Muscle layer of colon (tissue), 2 donors: ENCODE measurements at regions not wholly inside any gene's neighbourhood (a gene's known extent, or its start where the extent isn't known, plus 50 kb on each side); places are given as distances from the start of the nearest gene placed in this dataset.
"Not testable (repeated sequence)": the region's sequence is repeated elsewhere in the genome, so short reads cannot be mapped to it uniquely, and the experiment has no call there.

Experiments used
- H3K27ac ChIP-seq: one replicate; pipeline ENCODE4 v1.7.0; 2013; ENCODE audit warnings: low read depth, mild to moderate bottlenecking, low read length, moderate library complexity
- H3K27me3 ChIP-seq, 2 donors: one replicate each; pipeline ENCODE4 v1.7.0; 2013; ENCODE audit warnings: low read length in 2 of 2, mild to moderate bottlenecking in 2 of 2; ENCODE audit not compliant: insufficient read depth in 2 of 2, control insufficient read depth in 1 of 2
- H3K36me3 ChIP-seq: one replicate; pipeline ENCODE4 v1.7.0; 2013; ENCODE audit warnings: mild to moderate bottlenecking, low read length; ENCODE audit not compliant: insufficient read depth
- H3K4me1 ChIP-seq: one replicate; pipeline ENCODE4 v1.7.0; 2013; ENCODE audit warnings: mild to moderate bottlenecking, low read length; ENCODE audit not compliant: insufficient read depth
- H3K4me3 ChIP-seq, 2 donors: one replicate each; pipeline ENCODE4 v1.7.0; 2013; ENCODE audit warnings: low read length in 2 of 2, low read depth in 1 of 2, mild to moderate bottlenecking in 1 of 2, moderate library complexity in 1 of 2
- H3K9ac ChIP-seq: one replicate; pipeline ENCODE4 v1.7.0; 2013; ENCODE audit warnings: low read length
- H3K9me3 ChIP-seq: one replicate; pipeline ENCODE4 v1.7.0; 2013; ENCODE audit warnings: mild to moderate bottlenecking, low read length
- donor health status: abdominal sarcoma.
- donor health status: Adenocarcinoma of cecum.

GRCh38 chr6:80988286-80988685, 764.2 kb downstream of the TENT5A start:
- Histone ChIP-seq H3K9ac (no peak overlapping the region), H3K4me3 (no peak overlapping the region), H3K4me1 (no peaks in the 10 kb centered on the region), H3K36me3 (no peaks in the 10 kb centered on the region), H3K9me3 (no peaks in the 10 kb centered on the region), H3K27me3 (no peaks in the 10 kb centered on the region), H3K27ac (no peak overlapping the region)

DNA sequence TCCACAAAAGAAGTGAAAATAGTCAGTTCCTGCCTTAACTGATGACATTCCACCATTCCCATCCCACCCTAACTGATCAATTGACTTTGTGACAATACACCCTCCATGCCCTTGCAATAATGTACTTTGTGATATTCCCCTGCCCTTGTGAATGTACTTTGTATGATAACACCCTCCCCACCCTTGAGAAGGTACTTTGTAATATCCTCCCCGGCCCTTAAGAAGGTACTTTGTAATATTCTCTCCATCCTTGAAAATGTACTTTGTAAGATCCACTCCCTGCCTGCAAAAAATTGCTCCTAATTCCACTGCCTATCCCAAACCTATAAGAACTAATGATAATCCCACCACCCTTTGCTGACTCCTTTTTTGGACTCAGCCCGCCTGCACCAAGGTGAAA, 771.3 kb downstream of the TENT5A start:
- H3K27ac ChIP-seq, H3K36me3 ChIP-seq, H3K4me3 ChIP-seq, H3K9me3 ChIP-seq, H3K27me3 ChIP-seq, H3K4me1 ChIP-seq, H3K9ac ChIP-seq: not testable (repeated sequence)

DNA sequence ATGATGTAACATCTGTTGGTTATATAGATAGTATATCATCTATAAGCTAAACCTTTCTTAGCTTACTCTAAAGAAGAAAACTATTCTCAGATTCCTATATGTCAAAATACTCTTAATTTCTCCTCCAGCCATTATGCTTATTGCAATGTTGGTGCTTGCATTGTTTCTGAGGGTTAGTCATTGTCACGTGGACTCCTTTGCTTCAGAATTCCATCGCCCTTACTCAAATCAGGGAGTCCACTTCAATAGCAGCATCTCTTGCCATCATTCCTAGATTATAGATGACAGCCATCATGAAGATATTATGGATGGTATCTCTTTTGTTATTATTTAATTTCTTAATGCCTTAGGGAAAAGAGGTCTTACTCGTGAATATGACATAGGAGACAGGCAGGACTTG, 776.1 kb downstream of the TENT5A start:
- H3K4me1 ChIP-seq = no peaks in the 10 kb centered on the region
- no peak overlapping the region for H3K27ac ChIP-seq
- no peaks in the 10 kb centered on the region for H3K9me3 ChIP-seq
- no peaks in the 10 kb centered on the region for H3K27me3 ChIP-seq
- no peaks in the 10 kb centered on the region for H3K36me3 ChIP-seq
- H3K4me3 ChIP-seq = no peak overlapping the region
- no peak overlapping the region for H3K9ac ChIP-seq

DNA sequence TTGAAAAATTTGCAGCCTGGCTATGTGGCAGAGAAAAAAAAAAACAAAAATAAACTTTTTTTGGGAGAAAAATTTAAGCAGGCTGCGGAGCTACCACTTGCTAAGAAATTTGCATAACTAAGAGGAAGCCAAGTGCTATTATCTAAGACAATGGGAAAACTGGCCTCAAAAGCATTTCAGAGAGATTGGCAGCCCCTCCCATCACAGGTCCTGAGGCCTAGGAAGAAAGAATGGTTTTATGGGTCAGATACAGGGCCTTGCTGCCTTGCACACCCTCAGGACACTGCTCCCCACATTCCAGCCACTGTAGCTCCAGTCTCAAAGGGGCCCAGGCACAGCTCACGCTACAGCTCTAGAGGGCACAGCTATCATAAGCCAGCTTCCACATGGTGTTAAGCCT, 777.9 kb downstream of the TENT5A start:
- Histone ChIP-seq H3K9me3 (no peaks in the 10 kb centered on the region), H3K4me1 (peaks cover 10% of the 10 kb centered on the region), H3K27me3 (no peaks in the 10 kb centered on the region), H3K27ac (no peak overlapping the region), H3K36me3 (no peaks in the 10 kb centered on the region), H3K9ac (no peak overlapping the region), H3K4me3 (no peak overlapping the region)

DNA sequence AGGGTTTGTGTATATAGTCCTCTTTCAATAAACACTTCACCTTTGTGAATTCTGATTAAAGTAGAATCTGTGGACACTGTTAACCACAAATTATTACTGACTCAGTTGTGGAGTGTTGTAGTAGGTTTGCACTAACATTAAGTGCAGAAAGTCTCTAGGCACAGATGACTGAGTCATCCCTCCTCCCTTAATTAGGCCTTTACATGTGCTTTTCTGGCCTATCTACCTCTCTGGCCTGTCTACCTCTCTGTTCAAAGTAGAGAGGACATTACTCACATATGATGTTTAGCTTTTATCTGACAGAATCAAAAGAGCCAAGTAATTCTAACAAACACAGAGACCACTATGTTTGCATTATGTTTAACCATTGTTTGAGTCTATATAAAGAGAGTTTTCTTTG, 783.0 kb downstream of the TENT5A start:
- Histone ChIP-seq H3K9me3 (no peaks in the 10 kb centered on the region), H3K27me3 (no peaks in the 10 kb centered on the region), H3K27ac (no peak overlapping the region), H3K4me3 (no peak overlapping the region), H3K36me3 (no peaks in the 10 kb centered on the region), H3K4me1 (peaks cover 17% of the 10 kb centered on the region), H3K9ac (no peak overlapping the region)

DNA sequence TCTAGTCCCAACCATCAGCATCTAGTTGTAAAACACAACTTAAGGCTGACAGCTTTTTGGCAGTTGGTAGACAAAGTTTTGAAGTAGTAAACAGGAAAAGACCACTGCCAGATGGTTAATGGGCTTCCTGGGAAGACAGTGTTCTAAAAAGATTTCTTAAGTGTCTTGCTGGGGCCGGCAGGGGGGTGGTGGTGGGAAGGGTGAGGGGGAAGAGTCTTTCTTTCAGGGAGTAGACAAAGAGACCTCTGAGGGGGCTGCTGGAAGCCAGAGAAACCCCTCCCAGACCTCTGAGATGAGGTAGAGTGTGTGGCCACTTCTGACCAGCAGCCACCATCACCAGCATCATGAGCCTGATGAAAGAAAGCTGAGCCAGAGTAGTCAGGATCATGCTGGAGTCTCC, 784.9 kb downstream of the TENT5A start:
- no peak overlapping the region for H3K9ac ChIP-seq
- H3K4me1 ChIP-seq = peaks cover 17% of the 10 kb centered on the region
- no peaks in the 10 kb centered on the region for H3K9me3 ChIP-seq
- H3K36me3 ChIP-seq = no peaks in the 10 kb centered on the region
- H3K4me3 ChIP-seq = no peak overlapping the region
- no peaks in the 10 kb centered on the region for H3K27me3 ChIP-seq
- no peak overlapping the region for H3K27ac ChIP-seq

DNA sequence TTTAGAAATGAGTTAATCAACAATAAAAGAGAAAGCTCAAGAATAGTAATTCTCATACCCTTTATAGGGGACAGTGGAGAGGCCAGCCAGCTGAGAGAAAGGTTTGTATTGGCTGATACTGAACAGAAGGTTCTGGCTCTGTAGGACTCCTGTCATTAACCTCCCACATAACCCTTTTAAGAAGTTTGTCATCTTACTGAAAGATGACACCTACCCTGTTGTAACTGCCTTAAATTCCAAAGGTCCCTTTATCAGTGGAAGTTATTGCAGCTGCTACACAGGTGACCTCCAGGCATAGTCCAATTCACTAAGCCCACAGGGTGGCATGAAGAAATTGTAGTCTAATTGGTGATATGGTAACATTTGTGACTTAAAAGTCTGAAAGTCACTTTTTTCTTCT, 790.1 kb downstream of the TENT5A start:
- H3K4me3 ChIP-seq = no peak overlapping the region
- no peaks in the 10 kb centered on the region for H3K9me3 ChIP-seq
- H3K27ac ChIP-seq = no peak overlapping the region
- peaks cover 7% of the 10 kb centered on the region for H3K4me1 ChIP-seq
- H3K9ac ChIP-seq = no peak overlapping the region
- no peaks in the 10 kb centered on the region for H3K27me3 ChIP-seq
- H3K36me3 ChIP-seq = no peaks in the 10 kb centered on the region

DNA sequence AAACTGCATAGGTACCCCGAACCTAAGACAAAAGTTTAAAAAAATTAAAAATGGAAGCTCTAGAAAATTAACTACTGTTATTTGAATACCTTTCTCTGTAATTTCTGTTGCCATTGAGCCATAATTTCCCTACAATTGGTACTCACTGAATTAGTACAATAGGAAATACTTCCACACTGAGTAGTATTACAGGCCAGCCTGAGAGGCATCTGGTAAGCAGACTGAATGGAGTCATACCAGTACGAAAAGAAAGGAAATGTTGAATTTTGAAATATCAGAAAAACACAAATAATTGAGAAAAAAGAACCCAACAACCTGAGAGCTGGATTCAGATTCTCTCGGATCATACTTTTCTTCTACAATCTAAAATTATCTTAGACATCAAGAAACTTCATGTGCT, 791.3 kb downstream of the TENT5A start:
- H3K36me3 ChIP-seq = no peaks in the 10 kb centered on the region
- H3K27ac ChIP-seq = no peak overlapping the region
- H3K4me1 ChIP-seq = peaks cover 7% of the 10 kb centered on the region
- no peaks in the 10 kb centered on the region for H3K27me3 ChIP-seq
- H3K9me3 ChIP-seq = no peaks in the 10 kb centered on the region
- no peak overlapping the region for H3K9ac ChIP-seq
- no peak overlapping the region for H3K4me3 ChIP-seq

GRCh38 chr6:80959034-80959433, 793.4 kb downstream of the TENT5A start:
- H3K27ac ChIP-seq = no peak overlapping the region
- H3K9me3 ChIP-seq = no peaks in the 10 kb centered on the region
- no peaks in the 10 kb centered on the region for H3K36me3 ChIP-seq
- peaks cover 7% of the 10 kb centered on the region for H3K4me1 ChIP-seq
- H3K4me3 ChIP-seq = no peak overlapping the region
- H3K9ac ChIP-seq = no peak overlapping the region
- H3K27me3 ChIP-seq = no peaks in the 10 kb centered on the region

DNA sequence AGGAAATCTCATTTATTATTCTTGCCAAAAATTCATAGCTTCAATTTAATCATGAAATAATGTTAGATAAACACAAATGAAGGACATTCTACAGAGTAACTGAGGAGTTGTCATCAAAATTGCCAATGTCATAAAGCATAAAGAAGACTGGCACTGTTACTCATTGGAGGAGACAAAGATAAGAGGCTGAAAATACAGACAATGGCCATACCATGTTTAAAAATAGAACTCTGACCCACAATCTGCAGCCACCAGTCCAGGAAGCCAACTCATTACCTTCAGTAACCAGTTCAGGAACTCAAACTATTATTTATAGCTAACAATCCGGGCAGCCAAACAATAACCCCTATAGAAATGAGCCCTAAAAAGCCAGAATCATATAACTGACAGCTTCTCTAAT, 795.6 kb downstream of the TENT5A start:
- no peaks in the 10 kb centered on the region for H3K27me3 ChIP-seq
- H3K4me1 ChIP-seq = peaks cover 7% of the 10 kb centered on the region
- no peak overlapping the region for H3K27ac ChIP-seq
- H3K4me3 ChIP-seq = no peak overlapping the region
- H3K36me3 ChIP-seq = no peaks in the 10 kb centered on the region
- no peaks in the 10 kb centered on the region for H3K9me3 ChIP-seq
- no peak overlapping the region for H3K9ac ChIP-seq

GRCh38 chr6:80952479-80952878, 800.0 kb downstream of the TENT5A start:
- not testable (repeated sequence) for H3K27me3 ChIP-seq, H3K4me3 ChIP-seq, H3K9me3 ChIP-seq, H3K36me3 ChIP-seq, H3K4me1 ChIP-seq, H3K9ac ChIP-seq, H3K27ac ChIP-seq

- Histone ChIP-seq H3K27me3 (no peaks in the 10 kb centered on the region), H3K27ac (no peak overlapping the region), H3K9ac (no peak overlapping the region), H3K4me1 (peaks cover 3% of the 10 kb centered on the region), H3K36me3 (no peaks in the 10 kb centered on the region), H3K9me3 (no peaks in the 10 kb centered on the region), H3K4me3 (no peak overlapping the region)
Measured at GRCh38 chr6:80946402-80946801, 806.1 kb downstream of the TENT5A start.
